Liver (tissue), 8 donors: ENCODE measurements at regions not wholly inside any gene's neighbourhood (a gene's known extent, or its start where the extent isn't known, plus 50 kb on each side); places are given as distances from the start of the nearest gene placed in this dataset.

Source experiments
- DNase-seq: peaks from one replicate; pipeline ENCODE4 v3.0.0-alpha.2; 2017; ENCODE audit warnings: low spot score
- H3K27ac ChIP-seq, 2 donors: one replicate each; pipeline ENCODE4 v1.7.0; 2013; ENCODE audit warnings: inconsistent platforms in 2 of 2, low read length in 2 of 2, control low read depth in 1 of 2, low read depth in 1 of 2, mild to moderate bottlenecking in 1 of 2
- H3K27me3 ChIP-seq, 4 donors: one replicate each; pipeline versions ENCODE4 v1.6.1 to v1.7.0; 2013; ENCODE audit warnings: low read length in 3 of 4, inconsistent platforms in 1 of 4, mild to moderate bottlenecking in 1 of 4, moderate library complexity in 1 of 4; ENCODE audit not compliant: control insufficient read depth in 4 of 4, insufficient read depth in 4 of 4
- H3K36me3 ChIP-seq, 4 donors: one replicate each; pipeline versions ENCODE4 v1.6.1 to v1.7.0; 2013; ENCODE audit warnings: low read length in 3 of 4, mild to moderate bottlenecking in 3 of 4, low read depth in 1 of 4, moderate library complexity in 1 of 4; ENCODE audit not compliant: control insufficient read depth in 4 of 4, insufficient read depth in 3 of 4
- H3K4me1 ChIP-seq, 4 donors: one replicate each; pipeline versions ENCODE4 v1.6.1 to v1.7.0; 2013; ENCODE audit warnings: low read length in 3 of 4, mild to moderate bottlenecking in 3 of 4, moderate library complexity in 1 of 4; ENCODE audit not compliant: control insufficient read depth in 4 of 4, insufficient read depth in 4 of 4
- H3K4me3 ChIP-seq, 3 donors: one replicate each; pipeline versions ENCODE4 v1.6.1 to v1.7.0; 2013; ENCODE audit warnings: low read length in 3 of 3, control low read depth in 1 of 3, low read depth in 1 of 3, mild to moderate bottlenecking in 1 of 3
- H3K9ac ChIP-seq, 2 donors: one replicate each; pipeline ENCODE4 v1.7.0; 2013; ENCODE audit warnings: low read length in 2 of 2, mild to moderate bottlenecking in 2 of 2, moderate library complexity in 2 of 2, control low read depth in 1 of 2, low read depth in 1 of 2
- H3K9me3 ChIP-seq, 4 donors: one replicate each; pipeline versions ENCODE4 v1.6.1 to v1.7.0; 2013; ENCODE audit warnings: low read length in 3 of 4; ENCODE audit not compliant: control insufficient read depth in 4 of 4
- EGR1 ChIP-seq, 2 donors: IDR thresholded peaks; 2 replicates each; pipeline ENCODE4 v1.6.1; 2016 to 2018; ENCODE audit warnings: antibody characterized with exemption in 2 of 2, low read depth in 2 of 2
- FOXA1 ChIP-seq: IDR thresholded peaks from 2 replicates; pipeline ENCODE4 v1.6.1; 2016; ENCODE audit warnings: antibody characterized with exemption
- FOXA2 ChIP-seq: IDR thresholded peaks from 2 replicates; pipeline ENCODE4 v1.6.1; 2016; ENCODE audit warnings: antibody characterized with exemption
- GABPA ChIP-seq, 2 donors: IDR thresholded peaks in 1 of 2; conservative IDR thresholded peaks in 1 of 2; 2 replicates each; pipeline ENCODE4 v1.6.1; 2016; ENCODE audit warnings: antibody characterized with exemption in 2 of 2, mild to moderate bottlenecking in 1 of 2, moderate library complexity in 1 of 2
- HNF4G ChIP-seq: IDR thresholded peaks from 2 replicates; pipeline ENCODE4 v1.6.1; 2016; ENCODE audit warnings: antibody characterized with exemption
- JUND ChIP-seq, 2 donors: IDR thresholded peaks; 2 replicates each; pipeline ENCODE4 v1.6.1; 2016; ENCODE audit warnings: antibody characterized with exemption in 2 of 2
- NR2F2 ChIP-seq: IDR thresholded peaks from 2 replicates; pipeline ENCODE4 v1.6.1; 2016; ENCODE audit warnings: antibody characterized with exemption
- RXRA ChIP-seq, 2 donors: IDR thresholded peaks; 2 replicates each; pipeline ENCODE4 v1.6.1; 2017 to 2018; ENCODE audit warnings: antibody characterized with exemption in 2 of 2, mild to moderate bottlenecking in 1 of 2
- TAF1 ChIP-seq: conservative IDR thresholded peaks from 2 replicates; pipeline ENCODE4 v1.6.1; 2016; ENCODE audit warnings: antibody characterized with exemption, mild to moderate bottlenecking
- YY1 ChIP-seq: IDR thresholded peaks from 2 replicates; pipeline ENCODE4 v1.6.1; 2016; ENCODE audit warnings: antibody characterized with exemption, mild to moderate bottlenecking
- WGBS: extraction: QIAGEN DNeasy Blood & Tissue Kit; methylation state at CpG from one replicate; pipeline ENCODE4 v1.1.7; 2013; 5-methylcytosine and 5-hydroxymethylcytosine counted together
- TF ChIP-seq, protein P1 (sequence below): IDR thresholded peaks from 2 replicates; pipeline ENCODE4 v1.6.1; 2016; ENCODE audit warnings: antibody characterized with exemption
- TF ChIP-seq, protein P2 (sequence below): IDR thresholded peaks from 2 replicates; pipeline ENCODE4 v1.6.1; 2016; ENCODE audit warnings: antibody characterized with exemption
- TF ChIP-seq, protein P3 (sequence below): IDR thresholded peaks from 2 replicates; pipeline ENCODE4 v1.6.1; 2016; ENCODE audit warnings: antibody characterized with exemption, mild to moderate bottlenecking
- TF ChIP-seq, protein P4 (sequence below): IDR thresholded peaks from 2 replicates; pipeline ENCODE4 v1.6.1; 2016; ENCODE audit warnings: antibody characterized with exemption
- TF ChIP-seq, protein P5 (sequence below): fragments of 150-350 bp; IDR thresholded peaks from 2 replicates; pipeline ENCODE4 v1.5.1; 2017; ENCODE audit warnings: improper control_type of control experiment, low read depth, low read length; ENCODE audit not compliant: missing input control
- donor health status: healthy.
- donor health status: healthy.
- donor health status: healthy.
- donor health status: healthy.
- donor health status: healthy.

DNA sequence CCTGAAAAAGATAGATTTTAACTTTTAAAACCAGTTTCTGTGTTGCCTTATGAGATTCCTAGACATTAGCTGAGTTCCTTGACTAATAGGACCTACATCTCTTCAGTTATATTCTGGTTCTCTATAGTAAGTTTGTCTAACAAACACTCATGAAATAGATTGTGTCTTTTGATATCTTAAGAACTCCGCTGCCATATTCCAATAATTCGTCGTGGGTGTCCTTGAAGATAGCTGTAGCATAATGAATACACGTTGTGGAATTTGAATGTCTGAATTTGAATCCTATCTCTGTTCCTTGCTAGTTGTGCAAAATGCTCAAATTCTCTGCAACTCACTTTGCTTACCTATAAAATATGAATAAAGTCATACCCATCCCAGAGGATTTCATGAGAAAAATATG is 176.8 kb upstream of the COL3A1 start:
- no peaks in the 10 kb centered on the region for H3K36me3 ChIP-seq
- 49% methylated on average over 4 of the region's 4 CpGs for WGBS
- TF ChIP-seq YY1: no peak
- TF ChIP-seq, protein P1, sequence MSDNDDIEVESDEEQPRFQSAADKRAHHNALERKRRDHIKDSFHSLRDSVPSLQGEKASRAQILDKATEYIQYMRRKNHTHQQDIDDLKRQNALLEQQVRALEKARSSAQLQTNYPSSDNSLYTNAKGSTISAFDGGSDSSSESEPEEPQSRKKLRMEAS: no peak
- TF ChIP-seq, protein P2, sequence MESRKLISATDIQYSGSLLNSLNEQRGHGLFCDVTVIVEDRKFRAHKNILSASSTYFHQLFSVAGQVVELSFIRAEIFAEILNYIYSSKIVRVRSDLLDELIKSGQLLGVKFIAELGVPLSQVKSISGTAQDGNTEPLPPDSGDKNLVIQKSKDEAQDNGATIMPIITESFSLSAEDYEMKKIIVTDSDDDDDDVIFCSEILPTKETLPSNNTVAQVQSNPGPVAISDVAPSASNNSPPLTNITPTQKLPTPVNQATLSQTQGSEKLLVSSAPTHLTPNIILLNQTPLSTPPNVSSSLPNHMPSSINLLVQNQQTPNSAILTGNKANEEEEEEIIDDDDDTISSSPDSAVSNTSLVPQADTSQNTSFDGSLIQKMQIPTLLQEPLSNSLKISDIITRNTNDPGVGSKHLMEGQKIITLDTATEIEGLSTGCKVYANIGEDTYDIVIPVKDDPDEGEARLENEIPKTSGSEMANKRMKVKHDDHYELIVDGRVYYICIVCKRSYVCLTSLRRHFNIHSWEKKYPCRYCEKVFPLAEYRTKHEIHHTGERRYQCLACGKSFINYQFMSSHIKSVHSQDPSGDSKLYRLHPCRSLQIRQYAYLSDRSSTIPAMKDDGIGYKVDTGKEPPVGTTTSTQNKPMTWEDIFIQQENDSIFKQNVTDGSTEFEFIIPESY: no peak
- TF ChIP-seq EGR1 (IDR thresholded peaks at IDR 0.05; ENCODE audit: low read depth in 2 of 2): no peak
- no peak for TF ChIP-seq TAF1
- TF ChIP-seq NR2F2: no peak
- TF ChIP-seq, protein P3, sequence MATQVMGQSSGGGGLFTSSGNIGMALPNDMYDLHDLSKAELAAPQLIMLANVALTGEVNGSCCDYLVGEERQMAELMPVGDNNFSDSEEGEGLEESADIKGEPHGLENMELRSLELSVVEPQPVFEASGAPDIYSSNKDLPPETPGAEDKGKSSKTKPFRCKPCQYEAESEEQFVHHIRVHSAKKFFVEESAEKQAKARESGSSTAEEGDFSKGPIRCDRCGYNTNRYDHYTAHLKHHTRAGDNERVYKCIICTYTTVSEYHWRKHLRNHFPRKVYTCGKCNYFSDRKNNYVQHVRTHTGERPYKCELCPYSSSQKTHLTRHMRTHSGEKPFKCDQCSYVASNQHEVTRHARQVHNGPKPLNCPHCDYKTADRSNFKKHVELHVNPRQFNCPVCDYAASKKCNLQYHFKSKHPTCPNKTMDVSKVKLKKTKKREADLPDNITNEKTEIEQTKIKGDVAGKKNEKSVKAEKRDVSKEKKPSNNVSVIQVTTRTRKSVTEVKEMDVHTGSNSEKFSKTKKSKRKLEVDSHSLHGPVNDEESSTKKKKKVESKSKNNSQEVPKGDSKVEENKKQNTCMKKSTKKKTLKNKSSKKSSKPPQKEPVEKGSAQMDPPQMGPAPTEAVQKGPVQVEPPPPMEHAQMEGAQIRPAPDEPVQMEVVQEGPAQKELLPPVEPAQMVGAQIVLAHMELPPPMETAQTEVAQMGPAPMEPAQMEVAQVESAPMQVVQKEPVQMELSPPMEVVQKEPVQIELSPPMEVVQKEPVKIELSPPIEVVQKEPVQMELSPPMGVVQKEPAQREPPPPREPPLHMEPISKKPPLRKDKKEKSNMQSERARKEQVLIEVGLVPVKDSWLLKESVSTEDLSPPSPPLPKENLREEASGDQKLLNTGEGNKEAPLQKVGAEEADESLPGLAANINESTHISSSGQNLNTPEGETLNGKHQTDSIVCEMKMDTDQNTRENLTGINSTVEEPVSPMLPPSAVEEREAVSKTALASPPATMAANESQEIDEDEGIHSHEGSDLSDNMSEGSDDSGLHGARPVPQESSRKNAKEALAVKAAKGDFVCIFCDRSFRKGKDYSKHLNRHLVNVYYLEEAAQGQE: no peak
- no peak for TF ChIP-seq RXRA (IDR thresholded peaks at IDR 0.05)
- TF ChIP-seq FOXA1: no peak
- TF ChIP-seq, protein P4, sequence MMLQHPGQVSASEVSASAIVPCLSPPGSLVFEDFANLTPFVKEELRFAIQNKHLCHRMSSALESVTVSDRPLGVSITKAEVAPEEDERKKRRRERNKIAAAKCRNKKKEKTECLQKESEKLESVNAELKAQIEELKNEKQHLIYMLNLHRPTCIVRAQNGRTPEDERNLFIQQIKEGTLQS: no peak
- TF ChIP-seq JUND (IDR thresholded peaks at IDR 0.05): no peak
- no peak for TF ChIP-seq HNF4G
- TF ChIP-seq FOXA2: no peak
- TF ChIP-seq, protein P5, sequence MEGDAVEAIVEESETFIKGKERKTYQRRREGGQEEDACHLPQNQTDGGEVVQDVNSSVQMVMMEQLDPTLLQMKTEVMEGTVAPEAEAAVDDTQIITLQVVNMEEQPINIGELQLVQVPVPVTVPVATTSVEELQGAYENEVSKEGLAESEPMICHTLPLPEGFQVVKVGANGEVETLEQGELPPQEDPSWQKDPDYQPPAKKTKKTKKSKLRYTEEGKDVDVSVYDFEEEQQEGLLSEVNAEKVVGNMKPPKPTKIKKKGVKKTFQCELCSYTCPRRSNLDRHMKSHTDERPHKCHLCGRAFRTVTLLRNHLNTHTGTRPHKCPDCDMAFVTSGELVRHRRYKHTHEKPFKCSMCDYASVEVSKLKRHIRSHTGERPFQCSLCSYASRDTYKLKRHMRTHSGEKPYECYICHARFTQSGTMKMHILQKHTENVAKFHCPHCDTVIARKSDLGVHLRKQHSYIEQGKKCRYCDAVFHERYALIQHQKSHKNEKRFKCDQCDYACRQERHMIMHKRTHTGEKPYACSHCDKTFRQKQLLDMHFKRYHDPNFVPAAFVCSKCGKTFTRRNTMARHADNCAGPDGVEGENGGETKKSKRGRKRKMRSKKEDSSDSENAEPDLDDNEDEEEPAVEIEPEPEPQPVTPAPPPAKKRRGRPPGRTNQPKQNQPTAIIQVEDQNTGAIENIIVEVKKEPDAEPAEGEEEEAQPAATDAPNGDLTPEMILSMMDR: no peak

DNA sequence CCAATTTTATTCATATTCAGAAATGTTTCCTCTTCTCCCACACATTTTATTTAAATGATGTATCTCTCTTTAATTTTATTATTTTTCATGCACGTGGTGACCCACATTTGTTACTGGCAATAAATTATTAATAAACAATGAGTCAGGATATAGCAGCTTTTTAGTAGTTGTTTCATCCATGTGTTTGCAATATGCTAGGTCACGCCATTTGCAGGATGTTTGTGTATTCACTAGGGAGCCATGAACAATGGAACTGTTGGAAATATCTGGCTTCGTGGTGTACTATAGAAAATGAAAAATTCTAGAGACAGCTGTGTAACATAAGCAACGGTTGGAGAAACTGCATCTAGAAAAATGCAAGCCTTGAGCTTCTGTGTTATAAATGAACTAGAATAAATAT is 176.0 kb upstream of the COL3A1 start:
- Histone ChIP-seq H3K27me3 (peaks cover 0 to 3% (median 0%) of the 10 kb centered on the region in 4 donors), H3K36me3 (no peaks in the 10 kb centered on the region), H3K9me3 (peaks cover 0 to 1% (median under 1%) of the 10 kb centered on the region in 4 donors), H3K4me3 (no peak overlapping the region), H3K9ac (no peak overlapping the region), H3K27ac (no peak overlapping the region), H3K4me1 (no peaks in the 10 kb centered on the region)
- TF ChIP-seq GABPA (IDR thresholded peaks at IDR 0.05 in 1 of 2, conservative IDR thresholded peaks at IDR 0.05 in 1 of 2): no peak
- TF ChIP-seq NR2F2: no peak
- WGBS: 55% methylated on average over 4 of the region's 4 CpGs
- no peak for DNase-seq

More for the DNA sequence above, 176.8 kb upstream of the COL3A1 start:
- Histone ChIP-seq H3K4me3 (no peak overlapping the region), H3K4me1 (no peaks in the 10 kb centered on the region), H3K9ac (no peak overlapping the region), H3K9me3 (no peaks in the 10 kb centered on the region), H3K27ac (no peak overlapping the region), H3K27me3 (peaks cover 0 to 3% (median 0%) of the 10 kb centered on the region in 4 donors)
- DNase-seq: no peak
